Coronary artery (tissue), 2 donors: ENCODE measurements at regions not wholly inside any gene's neighbourhood (a gene's known extent, or its start where the extent isn't known, plus 50 kb on each side); places are given as distances from the start of the nearest gene placed in this dataset.

Experiments
- DNase-seq: peaks from one replicate; pipeline ENCODE4 v3.0.0-alpha.2; 2017; ENCODE audit warnings: low spot score
- H3K27ac ChIP-seq, 2 donors: fragments of 200-600 bp; sonication (generic); one replicate each; pipeline ENCODE4 v1.5.1; 2016 to 2019
- H3K4me3 ChIP-seq: fragments of 200-600 bp; sonication (generic); 2 replicates; pipeline ENCODE4 v1.5.1; 2016; ENCODE audit warnings: mild to moderate bottlenecking, moderate library complexity
- TF ChIP-seq, protein P1 (sequence below): fragments of 200-600 bp; sonication (generic); IDR thresholded peaks from one replicate; pipeline ENCODE4 v1.5.1; 2019; ENCODE audit warnings: antibody characterized with exemption

DNA sequence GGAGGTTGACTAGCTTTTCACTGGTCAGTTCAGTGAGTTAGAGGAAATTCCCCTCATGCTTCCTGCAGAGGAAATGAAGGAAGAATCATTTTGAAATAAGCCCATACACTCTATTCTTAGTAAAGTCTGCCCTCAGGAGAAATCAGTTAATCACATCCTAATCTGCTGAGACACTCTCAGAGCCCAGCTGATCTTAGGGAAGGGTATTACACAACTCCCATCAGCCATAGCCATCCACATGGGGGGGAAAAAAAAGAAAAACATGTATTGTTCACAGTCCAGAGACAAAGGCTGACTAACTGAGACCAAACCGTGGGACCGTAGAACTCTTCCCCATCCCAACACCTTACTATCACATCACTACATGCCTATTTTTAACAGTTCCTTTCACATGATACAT lies 722.3 kb downstream of the CDH8 start:
- TF ChIP-seq, protein P1, sequence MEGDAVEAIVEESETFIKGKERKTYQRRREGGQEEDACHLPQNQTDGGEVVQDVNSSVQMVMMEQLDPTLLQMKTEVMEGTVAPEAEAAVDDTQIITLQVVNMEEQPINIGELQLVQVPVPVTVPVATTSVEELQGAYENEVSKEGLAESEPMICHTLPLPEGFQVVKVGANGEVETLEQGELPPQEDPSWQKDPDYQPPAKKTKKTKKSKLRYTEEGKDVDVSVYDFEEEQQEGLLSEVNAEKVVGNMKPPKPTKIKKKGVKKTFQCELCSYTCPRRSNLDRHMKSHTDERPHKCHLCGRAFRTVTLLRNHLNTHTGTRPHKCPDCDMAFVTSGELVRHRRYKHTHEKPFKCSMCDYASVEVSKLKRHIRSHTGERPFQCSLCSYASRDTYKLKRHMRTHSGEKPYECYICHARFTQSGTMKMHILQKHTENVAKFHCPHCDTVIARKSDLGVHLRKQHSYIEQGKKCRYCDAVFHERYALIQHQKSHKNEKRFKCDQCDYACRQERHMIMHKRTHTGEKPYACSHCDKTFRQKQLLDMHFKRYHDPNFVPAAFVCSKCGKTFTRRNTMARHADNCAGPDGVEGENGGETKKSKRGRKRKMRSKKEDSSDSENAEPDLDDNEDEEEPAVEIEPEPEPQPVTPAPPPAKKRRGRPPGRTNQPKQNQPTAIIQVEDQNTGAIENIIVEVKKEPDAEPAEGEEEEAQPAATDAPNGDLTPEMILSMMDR, result no peak

DNA sequence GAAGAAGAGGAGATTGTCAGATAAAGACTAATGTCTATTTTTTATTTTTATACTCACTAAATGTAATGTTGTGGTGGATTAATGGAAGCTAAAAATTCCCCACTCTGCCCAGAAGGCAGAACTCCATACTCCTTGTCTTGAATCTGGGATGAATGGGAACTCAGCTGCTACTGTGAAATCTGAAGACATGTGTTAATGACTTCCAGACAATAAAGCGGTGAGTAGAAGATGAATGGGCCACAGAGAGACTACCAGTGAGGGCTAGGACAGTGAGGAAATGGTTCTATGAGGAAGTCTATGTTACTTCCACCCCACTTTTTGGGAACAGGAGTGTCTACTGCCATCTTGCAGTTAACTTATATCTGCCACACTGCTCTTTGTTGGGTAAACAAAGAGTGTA lies 726.9 kb downstream of the CDH8 start:
- Histone ChIP-seq H3K27ac (no peak overlapping the region), H3K4me3 (no peak overlapping the region)
- no peak for DNase-seq
- TF ChIP-seq, protein P1, result no peak

More for the DNA sequence above, 722.3 kb downstream of the CDH8 start:
- no peak for DNase-seq
- Histone ChIP-seq H3K27ac (no peak overlapping the region), H3K4me3 (no peak overlapping the region)

DNA sequence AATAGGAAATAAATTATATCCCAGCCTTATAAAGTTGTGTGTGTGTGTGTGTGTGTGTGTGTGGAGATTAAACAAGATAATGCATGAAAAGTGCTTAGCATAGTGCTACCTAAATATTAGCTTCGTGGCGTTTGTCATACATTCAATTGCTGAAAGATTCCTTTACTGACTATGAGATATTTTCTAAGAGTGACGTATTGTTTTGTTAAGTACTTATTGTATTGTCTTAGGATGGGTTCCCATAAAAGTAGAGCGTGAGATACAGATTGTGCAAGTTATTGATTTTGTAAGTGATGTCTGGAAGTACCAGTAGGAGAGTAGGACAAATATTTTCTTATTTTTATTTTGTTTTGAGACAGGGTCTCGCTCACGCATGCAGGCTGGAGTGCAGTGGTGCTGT lies 730.0 kb downstream of the CDH8 start:
- H3K27ac ChIP-seq, result no peak overlapping the region
- TF ChIP-seq, protein P1, result no peak
- no peak overlapping the region for H3K4me3 ChIP-seq
- DNase-seq, result no peak

DNA sequence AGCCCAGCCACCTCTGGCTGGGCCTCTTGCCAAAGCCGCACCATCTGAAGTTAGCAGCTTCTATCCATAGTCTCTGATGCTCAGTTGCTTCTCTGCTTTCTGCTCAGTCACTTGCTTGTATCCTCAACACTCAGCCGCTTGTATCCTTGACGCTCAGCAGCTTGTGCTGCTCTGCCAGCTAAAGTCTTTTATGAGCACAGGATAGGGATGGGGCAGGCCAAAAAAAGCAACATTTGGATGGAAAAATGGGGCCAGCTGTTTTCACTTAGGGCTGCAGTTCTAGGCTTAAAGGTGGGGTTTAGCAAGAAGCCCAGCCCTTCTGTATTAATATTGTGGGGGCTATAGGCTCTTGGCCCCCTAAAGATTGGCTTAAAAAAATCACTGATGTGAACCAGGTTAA lies 739.4 kb downstream of the CDH8 start:
- Histone ChIP-seq H3K27ac (no peak overlapping the region), H3K4me3 (no peak overlapping the region)
- DNase-seq, result no peak
- TF ChIP-seq, protein P1, result no peak

DNA sequence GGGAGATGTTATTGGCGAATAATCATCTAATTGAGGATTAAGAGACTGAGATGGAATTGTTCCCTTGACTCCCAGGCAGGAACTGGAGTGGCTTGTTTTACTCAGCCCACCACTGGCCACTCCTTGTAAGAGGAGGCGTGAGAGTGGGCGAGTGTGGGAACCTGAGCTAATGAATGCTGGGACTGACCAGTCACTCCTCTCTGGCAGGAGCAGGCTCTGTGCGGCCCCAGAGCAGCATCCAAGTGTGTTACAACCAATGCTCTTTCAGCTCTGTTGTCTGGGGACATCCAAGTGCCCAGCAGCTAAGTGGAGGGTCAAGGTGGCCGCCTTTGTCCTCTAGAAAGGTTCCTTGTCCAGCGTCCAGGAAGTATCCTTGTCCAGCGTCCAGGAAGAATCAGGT lies 739.9 kb downstream of the CDH8 start:
- H3K4me3 ChIP-seq, result no peak overlapping the region
- TF ChIP-seq, protein P1, result no peak
- DNase-seq, result no peak

DNA sequence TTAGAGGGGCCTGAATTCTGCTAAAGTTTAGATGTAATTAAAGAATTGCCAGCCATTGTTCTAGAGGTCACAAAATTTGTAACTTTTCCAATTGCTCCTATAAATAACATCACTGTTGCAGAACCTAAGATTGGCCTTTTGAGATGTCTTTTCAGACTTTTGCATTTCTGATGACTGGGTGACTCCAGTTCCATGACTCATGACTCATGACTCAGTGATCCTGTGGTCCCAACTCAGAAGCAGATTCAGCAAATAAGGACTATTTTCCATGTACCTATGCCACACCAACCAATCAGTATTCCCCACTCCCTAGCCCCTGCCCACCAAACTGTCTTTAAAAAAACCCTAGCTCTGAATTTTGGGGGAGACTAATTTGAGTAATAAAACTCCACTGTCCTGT lies 740.9 kb downstream of the CDH8 start:
- no peak for DNase-seq
- no peak overlapping the region for H3K4me3 ChIP-seq
- TF ChIP-seq, protein P1, result no peak
- H3K27ac ChIP-seq, result no peak overlapping the region

More for the DNA sequence above, 739.9 kb downstream of the CDH8 start:
- no peak overlapping the region for H3K27ac ChIP-seq

DNA sequence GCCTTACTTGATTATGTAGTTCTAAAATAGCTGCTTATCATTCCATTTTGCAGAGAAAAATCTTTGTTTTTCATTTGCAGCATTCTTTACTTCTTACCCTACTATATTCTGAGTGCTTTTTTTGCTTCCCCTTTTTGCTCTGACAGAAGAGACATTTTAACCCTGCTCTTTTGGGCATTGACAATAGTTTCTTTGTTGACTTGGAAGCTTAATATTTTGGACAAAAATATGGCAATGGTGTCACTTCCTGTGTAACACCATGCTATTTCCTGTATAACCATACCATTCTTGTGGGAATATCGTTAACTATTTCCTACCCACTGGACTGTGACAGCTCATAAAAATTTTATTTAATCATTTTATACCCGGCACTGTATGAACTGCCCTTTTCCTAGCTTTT lies 747.1 kb downstream of the CDH8 start:
- TF ChIP-seq, protein P1, result no peak
- H3K4me3 ChIP-seq, result no peak overlapping the region
- no peak for DNase-seq
- H3K27ac ChIP-seq, result no peak overlapping the region
